ENCODE measurements at regions not wholly inside any gene's neighbourhood (a gene's known extent, or its start where the extent isn't known, plus 50 kb on each side); places are given as distances from the start of the nearest gene placed in this dataset.

- H3K36me3 ChIP-seq: no peaks in the 10 kb centered on the region
- H3K4me1 ChIP-seq: no peaks in the 10 kb centered on the region
- H3K4me3 ChIP-seq: no peak overlapping the region
- H3K27ac ChIP-seq (replicated peaks): no peak overlapping the region
- H3K9me3 ChIP-seq (replicated peaks): no peaks in the 10 kb centered on the region
- TF ChIP-seq CTCF (IDR thresholded peaks at IDR 0.05; ENCODE audit: borderline replicate concordance): no peak
- no peak for DNase-seq
- H3K27me3 ChIP-seq (ENCODE audit: low read depth): peaks cover 27% of the 10 kb centered on the region
- intact Hi-C loops (cut with micrococcal nuclease): no loop called here
Observed at GRCh38 chr7:142334806-142335205, 76.9 kb upstream of the PRSS58 start.

GRCh38 chr7:142334236-142334635 is 76.4 kb upstream of the PRSS58 start:
- intact Hi-C loops (cut with micrococcal nuclease): no loop called here
- no peak overlapping the region for H3K4me3 ChIP-seq
- no peak for TF ChIP-seq CTCF (IDR thresholded peaks at IDR 0.05; ENCODE audit: borderline replicate concordance)
- peaks cover 32% of the 10 kb centered on the region for H3K27me3 ChIP-seq (ENCODE audit: low read depth)
- H3K36me3 ChIP-seq: no peaks in the 10 kb centered on the region
- no peaks in the 10 kb centered on the region for H3K9me3 ChIP-seq (replicated peaks)
- no peak for DNase-seq
- no peak overlapping the region for H3K27ac ChIP-seq (replicated peaks)
- H3K4me1 ChIP-seq: no peaks in the 10 kb centered on the region

- no peak for DNase-seq
- no peak overlapping the region for H3K27ac ChIP-seq (replicated peaks)
- H3K9me3 ChIP-seq (replicated peaks): no peaks in the 10 kb centered on the region
- no peak for TF ChIP-seq CTCF (IDR thresholded peaks at IDR 0.05; ENCODE audit: borderline replicate concordance)
- H3K27me3 ChIP-seq (ENCODE audit: low read depth): peaks cover 48% of the 10 kb centered on the region
- H3K4me1 ChIP-seq: no peaks in the 10 kb centered on the region
- intact Hi-C loops (cut with micrococcal nuclease): no loop called here
- H3K4me3 ChIP-seq: no peak overlapping the region
- no peaks in the 10 kb centered on the region for H3K36me3 ChIP-seq
Observed at GRCh38 chr7:142332421-142332820, 74.6 kb upstream of the PRSS58 start.

- H3K27ac ChIP-seq (replicated peaks): no peak overlapping the region
- no peak for DNase-seq
Observed at GRCh38 chr7:142331941-142332340, 74.1 kb upstream of the PRSS58 start.

GRCh38 chr7:142329062-142329790 is 71.4 kb upstream of the PRSS58 start:
- TF ChIP-seq CTCF (IDR thresholded peaks at IDR 0.05; ENCODE audit: borderline replicate concordance): no peak
- peaks cover 55% of the 10 kb centered on the region for H3K27me3 ChIP-seq (ENCODE audit: low read depth)
- no peak overlapping the region for H3K27ac ChIP-seq (replicated peaks)
- no peak overlapping the region for H3K4me3 ChIP-seq
- H3K36me3 ChIP-seq: no peaks in the 10 kb centered on the region
- no peak for DNase-seq
- no peaks in the 10 kb centered on the region for H3K9me3 ChIP-seq (replicated peaks)
- intact Hi-C loops (cut with micrococcal nuclease): no loop called here
- H3K4me1 ChIP-seq: no peaks in the 10 kb centered on the region

More at GRCh38 chr7:142331941-142332340, 74.1 kb upstream of the PRSS58 start:
- no peaks in the 10 kb centered on the region for H3K36me3 ChIP-seq
- H3K4me1 ChIP-seq: no peaks in the 10 kb centered on the region
- intact Hi-C loops (cut with micrococcal nuclease): no loop called here
- peaks cover 47% of the 10 kb centered on the region for H3K27me3 ChIP-seq (ENCODE audit: low read depth)
- no peaks in the 10 kb centered on the region for H3K9me3 ChIP-seq (replicated peaks)
- TF ChIP-seq CTCF (IDR thresholded peaks at IDR 0.05; ENCODE audit: borderline replicate concordance): no peak
- H3K4me3 ChIP-seq: no peak overlapping the region

All from left ventricle myocardium inferior (tissue), 1 donor.